ENCODE measurements at regions not wholly inside any gene's neighbourhood (a gene's known extent, or its start where the extent isn't known, plus 50 kb on each side); places are given as distances from the start of the nearest gene placed in this dataset.
"Not testable (repeated sequence)": the region's sequence is repeated elsewhere in the genome, so short reads cannot be mapped to it uniquely, and the experiment has no call there.

DNA sequence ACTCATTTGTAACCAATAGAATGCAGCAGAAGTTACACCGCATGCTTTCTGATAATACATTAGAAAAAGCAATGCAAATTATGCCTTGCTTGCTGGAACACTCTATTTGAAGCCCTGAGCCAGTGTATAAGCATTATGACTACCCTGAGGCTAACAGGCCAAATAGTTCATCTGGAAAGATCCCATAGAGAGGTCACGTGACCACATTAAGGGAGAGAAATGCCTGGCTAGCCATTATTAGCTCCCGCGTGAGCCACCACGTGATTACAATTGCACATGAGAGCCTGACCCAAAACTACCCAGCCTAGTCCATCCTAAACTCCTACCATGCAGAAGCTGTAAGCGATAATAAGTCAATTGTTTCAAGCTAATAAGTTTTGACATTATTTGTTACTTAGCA lies 472.9 kb upstream of the GALNTL6 start:
- TF ChIP-seq EZH2 (IDR thresholded peaks at IDR 0.05; ENCODE audit: low read length): no peak
- Histone ChIP-seq H3K9ac (ENCODE audit: control insufficient read depth, extremely low read depth, insufficient read depth, low read length) (no peak overlapping the region), H4K20me1 (ENCODE audit: control insufficient read depth, extremely low read depth, insufficient read depth, low read length) (no peaks in the 10 kb centered on the region), H3K27me3 (ENCODE audit: control insufficient read depth, extremely low read depth, insufficient read depth, low read length) (no peaks in the 10 kb centered on the region), H3K27ac (ENCODE audit: control insufficient read depth, insufficient read depth, low read length) (no peak overlapping the region), H3K4me3 (ENCODE audit: control insufficient read depth in 2 of 3, extremely low read depth in 1 of 3, insufficient read depth in 2 of 3, low read depth in 1 of 3, low read length in 3 of 3) (no peak overlapping the region), H3K36me3 (ENCODE audit: control insufficient read depth in 2 of 2, extremely low read depth in 1 of 2, insufficient read depth in 2 of 2, low read length in 2 of 2) (no peaks in the 10 kb centered on the region), H3K9me1 (ENCODE audit: control insufficient read depth, extremely low read depth, insufficient read depth, low read length) (no peaks in the 10 kb centered on the region), H3K79me2 (ENCODE audit: control insufficient read depth, insufficient read depth, low read length) (no peaks in the 10 kb centered on the region), H3K4me1 (ENCODE audit: control insufficient read depth, extremely low read depth, insufficient read depth, low read length) (no peaks in the 10 kb centered on the region), H3K9me3 (ENCODE audit: control insufficient read depth, low read depth, low read length) (no peaks in the 10 kb centered on the region), H3K4me2 (ENCODE audit: control insufficient read depth, extremely low read depth, insufficient read depth, low read depth, low read length) (no peak overlapping the region), H2AFZ (ENCODE audit: control insufficient read depth, low read length) (no peak overlapping the region)
- no peak for DNase-seq (ENCODE audit: low read depth, low spot score)
- no peak for FAIRE-seq
- dilution Hi-C loops (cut with MboI; ENCODE audit: extremely low pct_ligation_motif_present, low sequenced_read_pairs): no loop called here

GRCh38 chr4:171334549-171334948 lies 478.7 kb upstream of the GALNTL6 start:
- Histone ChIP-seq H3K4me3 (ENCODE audit: control insufficient read depth in 2 of 3, extremely low read depth in 1 of 3, insufficient read depth in 2 of 3, low read depth in 1 of 3, low read length in 3 of 3) (no peak overlapping the region), H3K9me1 (ENCODE audit: control insufficient read depth, extremely low read depth, insufficient read depth, low read length) (no peaks in the 10 kb centered on the region), H3K4me1 (ENCODE audit: control insufficient read depth, extremely low read depth, insufficient read depth, low read length) (no peaks in the 10 kb centered on the region), H3K9me3 (ENCODE audit: control insufficient read depth, low read depth, low read length) (no peaks in the 10 kb centered on the region), H2AFZ (ENCODE audit: control insufficient read depth, low read length) (no peak overlapping the region), H3K36me3 (ENCODE audit: control insufficient read depth in 2 of 2, extremely low read depth in 1 of 2, insufficient read depth in 2 of 2, low read length in 2 of 2) (no peaks in the 10 kb centered on the region), H3K27ac (ENCODE audit: control insufficient read depth, insufficient read depth, low read length) (no peak overlapping the region), H3K9ac (ENCODE audit: control insufficient read depth, extremely low read depth, insufficient read depth, low read length) (no peak overlapping the region), H3K79me2 (ENCODE audit: control insufficient read depth, insufficient read depth, low read length) (no peaks in the 10 kb centered on the region), H3K27me3 (ENCODE audit: control insufficient read depth, extremely low read depth, insufficient read depth, low read length) (no peaks in the 10 kb centered on the region), H3K4me2 (ENCODE audit: control insufficient read depth, extremely low read depth, insufficient read depth, low read depth, low read length) (no peak overlapping the region), H4K20me1 (ENCODE audit: control insufficient read depth, extremely low read depth, insufficient read depth, low read length) (no peaks in the 10 kb centered on the region)
- DNase-seq (ENCODE audit: low read depth, low spot score): no peak
- dilution Hi-C loops (cut with MboI; ENCODE audit: extremely low pct_ligation_motif_present, low sequenced_read_pairs): no loop called here
- TF ChIP-seq EZH2 (IDR thresholded peaks at IDR 0.05; ENCODE audit: low read length) (no peak), CTCF (optimal IDR thresholded peaks at IDR 0.05 in 1 of 3, IDR thresholded peaks at IDR 0.05 in 1 of 3, conservative IDR thresholded peaks at IDR 0.05 in 1 of 3; ENCODE audit: extremely low read depth in 1 of 3, insufficient read depth in 2 of 3, low read length in 3 of 3) (no peak)
- no peak for FAIRE-seq

DNA sequence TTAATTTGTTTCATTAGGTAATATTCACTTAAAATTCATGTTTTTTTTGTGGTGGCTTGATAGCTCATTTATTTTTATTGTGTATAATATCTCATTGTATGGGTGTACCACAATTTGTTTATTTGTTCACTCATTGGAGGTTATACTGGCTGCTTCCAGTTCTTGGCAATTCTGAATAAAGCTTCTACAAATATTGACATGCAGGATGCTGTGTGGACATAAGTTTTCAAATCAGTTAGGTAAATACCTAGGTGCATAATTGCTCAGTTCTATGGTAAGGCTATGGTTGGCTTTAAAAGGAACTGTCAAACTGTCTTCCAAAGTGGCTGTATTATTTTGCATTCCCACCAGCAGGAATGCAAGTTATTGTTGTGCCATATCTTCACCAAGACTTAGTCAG lies 504.5 kb upstream of the GALNTL6 start:
- Histone ChIP-seq H3K9me3 (ENCODE audit: control insufficient read depth, low read depth, low read length) (no peaks in the 10 kb centered on the region), H3K4me1 (ENCODE audit: control insufficient read depth, extremely low read depth, insufficient read depth, low read length) (no peaks in the 10 kb centered on the region), H3K79me2 (ENCODE audit: control insufficient read depth, insufficient read depth, low read length) (no peaks in the 10 kb centered on the region), H3K27me3 (ENCODE audit: control insufficient read depth, extremely low read depth, insufficient read depth, low read length) (no peaks in the 10 kb centered on the region), H3K36me3 (ENCODE audit: control insufficient read depth in 2 of 2, extremely low read depth in 1 of 2, insufficient read depth in 2 of 2, low read length in 2 of 2) (no peaks in the 10 kb centered on the region), H3K27ac (ENCODE audit: control insufficient read depth, insufficient read depth, low read length) (no peak overlapping the region), H3K4me3 (ENCODE audit: control insufficient read depth in 2 of 3, extremely low read depth in 1 of 3, insufficient read depth in 2 of 3, low read depth in 1 of 3, low read length in 3 of 3) (no peak overlapping the region), H3K4me2 (ENCODE audit: control insufficient read depth, extremely low read depth, insufficient read depth, low read depth, low read length) (no peak overlapping the region), H3K9ac (ENCODE audit: control insufficient read depth, extremely low read depth, insufficient read depth, low read length) (no peak overlapping the region), H4K20me1 (ENCODE audit: control insufficient read depth, extremely low read depth, insufficient read depth, low read length) (no peaks in the 10 kb centered on the region), H2AFZ (ENCODE audit: control insufficient read depth, low read length) (no peak overlapping the region), H3K9me1 (ENCODE audit: control insufficient read depth, extremely low read depth, insufficient read depth, low read length) (no peaks in the 10 kb centered on the region)
- TF ChIP-seq EZH2 (IDR thresholded peaks at IDR 0.05; ENCODE audit: low read length) (no peak), CTCF (optimal IDR thresholded peaks at IDR 0.05 in 1 of 3, IDR thresholded peaks at IDR 0.05 in 1 of 3, conservative IDR thresholded peaks at IDR 0.05 in 1 of 3; ENCODE audit: extremely low read depth in 1 of 3, insufficient read depth in 2 of 3, low read length in 3 of 3) (no peak)
- FAIRE-seq (no peak), DNase-seq (ENCODE audit: low read depth, low spot score) (no peak)
- dilution Hi-C loops (cut with MboI; ENCODE audit: extremely low pct_ligation_motif_present, low sequenced_read_pairs): no loop called here

GRCh38 chr4:171298048-171298718 lies 515.0 kb upstream of the GALNTL6 start:
- H3K4me1 ChIP-seq (ENCODE audit: control insufficient read depth, extremely low read depth, insufficient read depth, low read length); FAIRE-seq; H3K9ac ChIP-seq (ENCODE audit: control insufficient read depth, extremely low read depth, insufficient read depth, low read length); DNase-seq (ENCODE audit: low read depth, low spot score); dilution Hi-C loops (cut with MboI; ENCODE audit: extremely low pct_ligation_motif_present, low sequenced_read_pairs); H2AFZ ChIP-seq (ENCODE audit: control insufficient read depth, low read length); H4K20me1 ChIP-seq (ENCODE audit: control insufficient read depth, extremely low read depth, insufficient read depth, low read length); H3K9me1 ChIP-seq (ENCODE audit: control insufficient read depth, extremely low read depth, insufficient read depth, low read length); H3K9me3 ChIP-seq (ENCODE audit: control insufficient read depth, low read depth, low read length); H3K4me3 ChIP-seq (ENCODE audit: control insufficient read depth in 2 of 3, extremely low read depth in 1 of 3, insufficient read depth in 2 of 3, low read depth in 1 of 3, low read length in 3 of 3); H3K4me2 ChIP-seq (ENCODE audit: control insufficient read depth, extremely low read depth, insufficient read depth, low read depth, low read length); H3K79me2 ChIP-seq (ENCODE audit: control insufficient read depth, insufficient read depth, low read length); H3K36me3 ChIP-seq (ENCODE audit: control insufficient read depth in 2 of 2, extremely low read depth in 1 of 2, insufficient read depth in 2 of 2, low read length in 2 of 2); H3K27me3 ChIP-seq (ENCODE audit: control insufficient read depth, extremely low read depth, insufficient read depth, low read length); H3K27ac ChIP-seq (ENCODE audit: control insufficient read depth, insufficient read depth, low read length): not testable (repeated sequence)
